Heart right ventricle (tissue), 16 donors: ENCODE measurements at regions not wholly inside any gene's neighbourhood (a gene's known extent, or its start where the extent isn't known, plus 50 kb on each side); places are given as distances from the start of the nearest gene placed in this dataset.
A peak's percentile ranks its signal among the peaks of the same experiment; 100 is the strongest.

Experiments used
- ATAC-seq, 8 donors: fragments of 200-7000 bp; cut with Tn5 transposase; one replicate each; pipeline ENCODE4 v1.9.1; 2020; ENCODE audit warnings: mild to moderate bottlenecking in 8 of 8, moderate library complexity in 8 of 8, moderate number of reproducible peaks in 1 of 8
- DNase-seq, 2 donors: peaks; one replicate each; pipeline ENCODE4 v3.0.0-alpha.2; 2020
- H3K27ac ChIP-seq, 10 donors: fragments of 200-600 bp; sonication (generic) in 2 of 10; one replicate each; pipeline versions ENCODE4 v1.5.0 to v1.8.0; 2020 to 2022; ENCODE audit warnings: mild to moderate bottlenecking in 3 of 10
- H3K27me3 ChIP-seq, 7 donors: fragments of 200-600 bp; one replicate each; pipeline ENCODE4 v1.8.0; 2021 to 2022; ENCODE audit warnings: mild to moderate bottlenecking in 2 of 7
- H3K36me3 ChIP-seq, 9 donors: fragments of 200-600 bp; sonication (generic) in 1 of 9; one replicate each; pipeline versions ENCODE4 v1.5.0 to v1.8.0; 2020 to 2022; ENCODE audit warnings: mild to moderate bottlenecking in 2 of 9
- H3K4me1 ChIP-seq, 9 donors: fragments of 200-600 bp; sonication (generic) in 1 of 9; one replicate each; pipeline versions ENCODE4 v1.5.0 to v1.8.0; 2020 to 2022; ENCODE audit warnings: mild to moderate bottlenecking in 4 of 9
- H3K4me3 ChIP-seq, 10 donors: fragments of 200-600 bp; sonication (generic) in 2 of 10; one replicate each; pipeline versions ENCODE4 v1.5.0 to v1.8.0; 2020 to 2022; ENCODE audit warnings: mild to moderate bottlenecking in 7 of 10, moderate library complexity in 2 of 10
- H3K9me3 ChIP-seq, 11 donors: fragments of 200-600 bp in 10 of 11; sonication (generic) in 2 of 11; one replicate each; pipeline versions ENCODE4 v1.5.0 to v1.8.0; 2013 to 2022; ENCODE audit warnings: mild to moderate bottlenecking in 2 of 11, control low read depth in 1 of 11, moderate library complexity in 1 of 11
- CTCF ChIP-seq, 9 donors: fragments of 200-600 bp; sonication (generic) in 2 of 9; IDR thresholded peaks; one replicate each; pipeline versions ENCODE4 v1.5.0 to v1.8.0; 2021 to 2022; ENCODE audit warnings: antibody characterized with exemption in 9 of 9, mild to moderate bottlenecking in 5 of 9, moderate library complexity in 1 of 9
- WGBS, 2 donors: extraction: QIAGEN DNeasy Blood & Tissue Kit; methylation state at CpG; one replicate each; pipeline ENCODE4 v1.1.7; 2013; ENCODE audit warnings: inconsistent platforms in 1 of 2; 5-methylcytosine and 5-hydroxymethylcytosine counted together
- intact Hi-C, 10 donors: fragments of 100-400 bp; cut with DNase I; formaldehyde crosslinking; loops; one replicate each; pipeline versions ENCODE4 v1.11.1 to v1.14.2; 2022
- donor health status: Arrhythmogenic right ventricular cardiomyopathy.
- donor health status: ischemic (EF 13 %, LVEDD 7.1; RV severe dilation, severe dysfunction).
- donor health status: healthy with polysubstance abuse.
- donor health status: DM: no; HTN: yes; CAD: no.
- donor health status: DM: no; HTN: no; CAD: no.
- donor health status: ischemic (EF 25% LVEDD 6.9; RV normal size, moderate dysfunction).
- donor health status: ischemic (EF 25% LVEDD 5.7; RV mildly dilated, moderate dysfunction).
- donor health status: healthy.
- donor health status: DM: yes; HTN: yes; CAD: no.
- donor health status: Ischemic cardiomyopathy.
- donor health status: ischemic (EF 35%, LVEDD 5.7; RV mildly dilated, moderate dysfunction).
- donor health status: nonischemic (EF 11% LVEDD 7.7; RV severe dilation, severe dysfunction).
- donor health status: DM: yes; HTN: yes; CAD: no.
- donor health status: PGD.
- donor health status: ischemic (EF 29% LVEDD 5.4; RV normal size, mild dysfunction).
- donor health status: nonischemic (EF 23%, LVEDD 6.1; RV moderate dilation, normal function).

GRCh38 chr2:121006743-121007489, 271.2 kb downstream of the GLI2 start:
- Histone ChIP-seq H3K27ac (no peak overlapping the region), H3K4me1 (no peaks in the 10 kb centered on the region), H3K36me3 (no peaks in the 10 kb centered on the region), H3K9me3 (peaks cover 0 to 21% (median 0%) of the 10 kb centered on the region in 11 donors), H3K4me3 (no peak overlapping the region), H3K27me3 (peaks cover 0 to 12% (median 3%) of the 10 kb centered on the region in 7 donors)
- intact Hi-C loops, result no loop called here
- TF ChIP-seq CTCF (IDR thresholded peaks at IDR 0.05), result no peak
- ATAC-seq (no peak), DNase-seq (no peak)
- WGBS, 2 donors, result 87 to 91% methylated on average over 10 of the region's 10 CpGs

GRCh38 chr2:121007490-121007853, 271.8 kb downstream of the GLI2 start:
- DNase-seq (no peak), ATAC-seq (no peak)
- Histone ChIP-seq H3K27ac (no peak overlapping the region), H3K27me3 (peaks cover 0 to 12% (median 3%) of the 10 kb centered on the region in 7 donors), H3K9me3 (peaks cover 0 to 21% (median 0%) of the 10 kb centered on the region in 11 donors), H3K4me1 (no peaks in the 10 kb centered on the region), H3K36me3 (no peaks in the 10 kb centered on the region), H3K4me3 (no peak overlapping the region)
- intact Hi-C loops, result no loop called here
- 81 to 83% methylated on average over 2 of the region's 2 CpGs for WGBS, 2 donors
- TF ChIP-seq CTCF (IDR thresholded peaks at IDR 0.05), result no peak

- WGBS, 2 donors, result 65% methylated on average over 5 of the region's 5 CpGs
- peak in 2 of 9 donors; percentile 7 to 11 for TF ChIP-seq CTCF (IDR thresholded peaks at IDR 0.05)
- Histone ChIP-seq H3K36me3 (no peaks in the 10 kb centered on the region), H3K27ac (no peak overlapping the region), H3K4me1 (no peaks in the 10 kb centered on the region), H3K27me3 (peaks cover 0 to 12% (median 3%) of the 10 kb centered on the region in 7 donors), H3K4me3 (no peak overlapping the region), H3K9me3 (peaks cover 0 to 25% (median 0%) of the 10 kb centered on the region in 11 donors)
- intact Hi-C loops, result no loop called here
- DNase-seq (no peak), ATAC-seq (no peak)
Measured at GRCh38 chr2:121008975-121009374, 273.3 kb downstream of the GLI2 start.

GRCh38 chr2:121010998-121011397, 274.0 kb downstream of the TFCP2L1 start:
- peaks cover 0 to 12% (median 0%) of the 10 kb centered on the region in 7 donors for H3K27me3 ChIP-seq
- no peak overlapping the region for H3K27ac ChIP-seq
- ATAC-seq, result no peak
- DNase-seq, result no peak
- no peak for TF ChIP-seq CTCF (IDR thresholded peaks at IDR 0.05)
- peaks cover 0 to 35% (median 0%) of the 10 kb centered on the region in 11 donors for H3K9me3 ChIP-seq
- no peaks in the 10 kb centered on the region for H3K4me1 ChIP-seq
- H3K4me3 ChIP-seq, result no peak overlapping the region
- intact Hi-C loops, result no loop called here
- no peaks in the 10 kb centered on the region for H3K36me3 ChIP-seq
